Transverse colon (tissue), 4 donors: ENCODE measurements at regions not wholly inside any gene's neighbourhood (a gene's known extent, or its start where the extent isn't known, plus 50 kb on each side); places are given as distances from the start of the nearest gene placed in this dataset.

Experiments
- DNase-seq: peaks from one replicate; pipeline ENCODE4 v3.0.0-alpha.2; 2019
- H3K27ac ChIP-seq, 4 donors: fragments of 200-600 bp; sonication (generic); 2 replicates each; pipeline ENCODE4 v1.5.1; 2016 to 2018; ENCODE audit warnings: inconsistent platforms in 4 of 4
- H3K27me3 ChIP-seq: fragments of 200-600 bp; sonication (generic); 2 replicates; pipeline ENCODE4 v1.5.1; 2017; ENCODE audit warnings: inconsistent platforms
- H3K36me3 ChIP-seq, 4 donors: fragments of 200-600 bp; sonication (generic); 2 replicates each; pipeline ENCODE4 v1.5.1; 2017 to 2019; ENCODE audit warnings: inconsistent platforms in 4 of 4
- H3K4me1 ChIP-seq, 4 donors: fragments of 200-600 bp; sonication (generic); 2 replicates each; pipeline ENCODE4 v1.5.1; 2017 to 2020; ENCODE audit warnings: inconsistent platforms in 4 of 4
- H3K4me3 ChIP-seq, 4 donors: fragments of 200-600 bp; sonication (generic); 1 replicate in 1 of 4; 2 replicates in 3 of 4; pipeline versions ENCODE4 v1.5.1 to v1.6.1; 2017 to 2019; ENCODE audit warnings: inconsistent platforms in 4 of 4
- H3K9me3 ChIP-seq, 2 donors: fragments of 200-600 bp; sonication (generic); 2 replicates each; pipeline ENCODE4 v1.5.1; 2017 to 2019; ENCODE audit warnings: inconsistent platforms in 2 of 2
- EP300 ChIP-seq: sonication (generic); formaldehyde crosslinking; IDR thresholded peaks from one replicate; pipeline ENCODE4 v1.6.1; 2017; ENCODE audit warnings: antibody characterized with exemption, low read depth
- POLR2A ChIP-seq: fragments of 450-650 bp; IDR thresholded peaks from one replicate; pipeline ENCODE4 v1.6.1; 2016; ENCODE audit warnings: antibody characterized with exemption, mild to moderate bottlenecking, moderate library complexity
- POLR2AphosphoS5 ChIP-seq, 3 donors: sonication (generic); formaldehyde crosslinking; IDR thresholded peaks; one replicate each; pipeline ENCODE4 v1.6.1; 2016; ENCODE audit warnings: antibody characterized with exemption in 3 of 3
- WGBS, 2 donors: methylation state at CpG; one replicate each; pipeline ENCODE4 v1.1.5; 2018; ENCODE audit warnings: low coverage in 1 of 2; 5-methylcytosine and 5-hydroxymethylcytosine counted together
- in situ Hi-C, 4 donors: fragments of 200-750 bp; cut with MboI; loops; one replicate each; pipeline versions ENCODE4 v1.15.0 to v1.15.1; 2017; ENCODE audit warnings: low sequenced_read_pairs in 3 of 4, low pct_ligation_motif_present in 1 of 4, low pct_unique_long_range_greater_than_20kb in 1 of 4
- intact Hi-C: fragments of 100-400 bp; cut with DNase I; formaldehyde crosslinking; loops from one replicate; pipeline ENCODE4 v1.15.1; 2023; ENCODE audit warnings: low total_unique reads
- TF ChIP-seq, protein P1 (sequence below), 5 experiments: fragments of 200-600 bp in 3 of 5; fragments of 450-650 bp in 2 of 5; sonication (generic) in 3 of 5; IDR thresholded peaks; 1 replicate in 2 of 5; 2 replicates in 3 of 5; pipeline ENCODE4 v1.5.1; 2016 to 2017; ENCODE audit warnings: antibody characterized with exemption in 5 of 5, inconsistent platforms in 3 of 5, mild to moderate bottlenecking in 2 of 5, moderate library complexity in 1 of 5

GRCh38 chr10:10038348-10038747 lies 979.3 kb upstream of the CELF2 start:
- H3K4me1 ChIP-seq: no peaks in the 10 kb centered on the region
- no peak overlapping the region for H3K27ac ChIP-seq
- H3K4me3 ChIP-seq: no peak overlapping the region
- H3K36me3 ChIP-seq: no peaks in the 10 kb centered on the region
- H3K27me3 ChIP-seq: no peaks in the 10 kb centered on the region
- no peak for DNase-seq
- intact Hi-C loops: no loop called here
- in situ Hi-C loops: no loop called here
- no peaks in the 10 kb centered on the region for H3K9me3 ChIP-seq
- no peak for TF ChIP-seq EP300
- no peak for TF ChIP-seq POLR2A
- TF ChIP-seq, protein P1, sequence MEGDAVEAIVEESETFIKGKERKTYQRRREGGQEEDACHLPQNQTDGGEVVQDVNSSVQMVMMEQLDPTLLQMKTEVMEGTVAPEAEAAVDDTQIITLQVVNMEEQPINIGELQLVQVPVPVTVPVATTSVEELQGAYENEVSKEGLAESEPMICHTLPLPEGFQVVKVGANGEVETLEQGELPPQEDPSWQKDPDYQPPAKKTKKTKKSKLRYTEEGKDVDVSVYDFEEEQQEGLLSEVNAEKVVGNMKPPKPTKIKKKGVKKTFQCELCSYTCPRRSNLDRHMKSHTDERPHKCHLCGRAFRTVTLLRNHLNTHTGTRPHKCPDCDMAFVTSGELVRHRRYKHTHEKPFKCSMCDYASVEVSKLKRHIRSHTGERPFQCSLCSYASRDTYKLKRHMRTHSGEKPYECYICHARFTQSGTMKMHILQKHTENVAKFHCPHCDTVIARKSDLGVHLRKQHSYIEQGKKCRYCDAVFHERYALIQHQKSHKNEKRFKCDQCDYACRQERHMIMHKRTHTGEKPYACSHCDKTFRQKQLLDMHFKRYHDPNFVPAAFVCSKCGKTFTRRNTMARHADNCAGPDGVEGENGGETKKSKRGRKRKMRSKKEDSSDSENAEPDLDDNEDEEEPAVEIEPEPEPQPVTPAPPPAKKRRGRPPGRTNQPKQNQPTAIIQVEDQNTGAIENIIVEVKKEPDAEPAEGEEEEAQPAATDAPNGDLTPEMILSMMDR (IDR thresholded peaks at IDR 0.05): no peak
- TF ChIP-seq POLR2AphosphoS5 (IDR thresholded peaks at IDR 0.05): no peak

DNA sequence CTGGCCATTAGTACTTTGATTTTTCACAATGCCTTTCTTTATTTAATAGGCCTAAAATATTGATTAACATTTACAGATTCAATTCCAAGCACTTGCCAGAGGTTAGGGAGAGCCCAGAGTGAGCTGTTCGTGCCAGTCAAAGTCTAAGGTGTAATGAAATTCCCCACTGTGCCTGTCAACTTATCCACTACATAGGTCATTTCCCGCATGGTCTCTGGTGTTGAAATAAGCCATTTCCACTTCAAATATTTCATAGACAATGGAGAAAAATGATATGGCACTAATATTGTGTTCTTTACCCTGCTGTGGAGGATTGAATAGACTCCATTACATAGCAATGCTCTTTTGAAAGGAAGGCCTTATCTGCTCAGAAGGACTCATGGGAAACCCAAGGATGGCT lies 978.1 kb upstream of the CELF2 start:
- H3K36me3 ChIP-seq: no peaks in the 10 kb centered on the region
- intact Hi-C loops (no loop called here), in situ Hi-C loops (no loop called here)
- no peaks in the 10 kb centered on the region for H3K27me3 ChIP-seq
- no peak for DNase-seq
- WGBS, 2 donors: 78 to 82% methylated on average over 2 of the region's 2 CpGs
- H3K27ac ChIP-seq: no peak overlapping the region
- H3K4me1 ChIP-seq: no peaks in the 10 kb centered on the region
- no peak overlapping the region for H3K4me3 ChIP-seq
- no peak for TF ChIP-seq POLR2AphosphoS5 (IDR thresholded peaks at IDR 0.05)
- H3K9me3 ChIP-seq: no peaks in the 10 kb centered on the region

- no peak overlapping the region for H3K27ac ChIP-seq
- TF ChIP-seq POLR2A (no peak), EP300 (no peak), POLR2AphosphoS5 (IDR thresholded peaks at IDR 0.05) (no peak)
- TF ChIP-seq, protein P1 (IDR thresholded peaks at IDR 0.05): no peak
- 0% methylated on average over 1 of the region's 1 CpG for WGBS, 2 donors
- H3K36me3 ChIP-seq: no peaks in the 10 kb centered on the region
- intact Hi-C loops: no loop called here
- DNase-seq: no peak
- H3K27me3 ChIP-seq: no peaks in the 10 kb centered on the region
- no peak overlapping the region for H3K4me3 ChIP-seq
- no peaks in the 10 kb centered on the region for H3K9me3 ChIP-seq
- no peaks in the 10 kb centered on the region for H3K4me1 ChIP-seq
- in situ Hi-C loops: no loop called here
Observed at GRCh38 chr10:10043083-10043482, 974.6 kb upstream of the CELF2 start.

GRCh38 chr10:10044922-10045764 lies 972.5 kb upstream of the CELF2 start:
- Histone ChIP-seq H3K27me3 (no peaks in the 10 kb centered on the region), H3K9me3 (no peaks in the 10 kb centered on the region), H3K36me3 (no peaks in the 10 kb centered on the region), H3K4me3 (no peak overlapping the region), H3K4me1 (no peaks in the 10 kb centered on the region), H3K27ac (no peak overlapping the region)
- TF ChIP-seq POLR2AphosphoS5 (IDR thresholded peaks at IDR 0.05): no peak
- TF ChIP-seq, protein P1 (IDR thresholded peaks at IDR 0.05): no peak
- no peak for TF ChIP-seq EP300
- no peak for TF ChIP-seq POLR2A
- DNase-seq: no peak
- intact Hi-C loops: no loop called here
- 83 to 94% methylated on average over 2 to 4 of the region's 4 CpGs for WGBS, 2 donors
- in situ Hi-C loops: no loop called here

- H3K27ac ChIP-seq: no peak overlapping the region
- in situ Hi-C loops: no loop called here
Observed at GRCh38 chr10:10045765-10046028, 972.0 kb upstream of the CELF2 start.

More at GRCh38 chr10:10045765-10046028, 972.0 kb upstream of the CELF2 start:
- Histone ChIP-seq H3K4me3 (no peak overlapping the region), H3K27me3 (no peaks in the 10 kb centered on the region), H3K36me3 (no peaks in the 10 kb centered on the region), H3K4me1 (no peaks in the 10 kb centered on the region), H3K9me3 (no peaks in the 10 kb centered on the region)
- no peak for DNase-seq
- TF ChIP-seq, protein P1 (IDR thresholded peaks at IDR 0.05): no peak
- TF ChIP-seq EP300: no peak
- TF ChIP-seq POLR2A: no peak
- TF ChIP-seq POLR2AphosphoS5 (IDR thresholded peaks at IDR 0.05): no peak
- WGBS, 2 donors: 61% methylated on average over 2 of the region's 2 CpGs; no CpG with 5 or more reads in 1 of the 2 donors
- intact Hi-C loops: no loop called here
